GM12891 (cell line): ENCODE measurements at regions not wholly inside any gene's neighbourhood (a gene's known extent, or its start where the extent isn't known, plus 50 kb on each side); places are given as distances from the start of the nearest gene placed in this dataset.

Source experiments
- POLR2A ChIP-seq: IDR thresholded peaks from 2 replicates; pipeline ENCODE4 v1.6.1; 2011; ENCODE audit warnings: low read depth, low read length, control low read depth
- TAF1 ChIP-seq: IDR thresholded peaks from 2 replicates; pipeline ENCODE4 v1.6.1; 2011; ENCODE audit warnings: low read depth, low read length, control low read depth

DNA sequence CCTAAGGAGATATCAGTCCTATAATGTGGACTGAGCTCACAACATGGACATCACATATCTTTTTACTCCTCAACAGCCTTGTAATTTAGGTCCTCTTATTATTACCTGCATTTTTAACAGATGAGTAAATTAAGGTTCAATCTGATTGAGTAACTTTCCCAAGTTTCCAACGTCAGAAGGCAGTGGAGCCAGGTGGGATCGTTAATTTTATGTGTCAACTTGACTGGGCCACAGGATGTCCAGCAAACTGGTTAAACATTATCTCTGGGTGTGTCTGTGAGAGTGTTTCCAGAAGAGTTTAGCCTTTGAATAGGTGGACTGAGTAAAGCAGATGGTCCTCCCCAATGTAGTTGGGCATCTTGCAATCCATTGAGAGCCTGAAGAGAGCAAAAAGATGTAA, 59.0 kb upstream of the SLIT2 start:
- TF ChIP-seq TAF1 (no peak), POLR2A (no peak)
